GM11168 (cell line): ENCODE measurements at regions not wholly inside any gene's neighbourhood (a gene's known extent, or its start where the extent isn't known, plus 50 kb on each side); places are given as distances from the start of the nearest gene placed in this dataset.

Experiments used
- in situ Hi-C: fragments of 300-500 bp; cut with MboI; formaldehyde crosslinking; loops from one replicate; pipeline ENCODE4 v1.12.0; 2022; ENCODE audit warnings: low sequenced_read_pairs; ENCODE audit not compliant: unreplicated experiment

GRCh38 chr4:13887010-13887409, 259.5 kb upstream of the BOD1L1 start:
- in situ Hi-C loops, result no loop called here

DNA sequence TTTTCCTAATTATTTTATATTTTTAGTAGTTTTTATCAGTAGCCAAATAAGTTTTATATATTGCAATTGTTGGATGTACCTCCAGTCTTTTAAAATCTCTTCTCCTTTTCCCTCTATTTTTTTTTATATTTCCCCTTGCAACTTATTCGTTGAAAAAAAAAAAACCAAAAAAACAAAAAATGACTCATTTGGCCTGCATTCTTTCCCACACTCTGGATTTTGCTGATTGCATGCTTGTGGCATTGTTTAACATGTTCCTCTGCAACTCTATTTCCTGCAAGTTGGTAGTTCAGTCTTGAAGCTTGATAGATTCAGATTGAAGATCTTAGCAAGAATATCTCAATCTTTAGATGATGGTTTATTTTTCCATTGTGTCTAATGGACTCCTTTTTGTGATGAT, 260.6 kb upstream of the BOD1L1 start:
- in situ Hi-C loops, result no loop called here

GRCh38 chr4:13891544-13891939, 264.0 kb upstream of the BOD1L1 start:
- in situ Hi-C loops, result no loop called here

- in situ Hi-C loops, result no loop called here
These were observed 265.2 kb upstream of the BOD1L1 start for GRCh38 chr4:13892739-13893105.

- in situ Hi-C loops, result no loop called here
These were observed 265.7 kb upstream of the BOD1L1 start for GRCh38 chr4:13893211-13893610.

DNA sequence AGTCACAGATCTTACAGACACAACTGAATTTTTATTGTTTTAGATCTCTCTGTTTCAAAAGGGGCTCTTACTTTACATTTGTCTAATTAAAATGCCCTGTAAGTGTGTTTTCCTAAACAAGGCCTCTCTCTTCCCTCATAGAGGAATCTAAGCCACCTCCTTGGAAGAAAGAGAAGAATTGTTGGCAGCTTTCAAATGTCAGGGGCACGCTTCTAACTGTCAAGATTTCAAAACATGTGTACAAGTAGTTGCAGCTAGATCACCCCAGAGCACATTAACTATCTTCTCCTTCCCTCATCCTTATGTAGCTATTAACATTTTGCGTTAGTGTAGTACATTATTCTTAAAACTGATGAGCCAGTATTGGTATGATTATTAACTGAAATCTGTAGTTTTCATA, 266.5 kb upstream of the BOD1L1 start:
- in situ Hi-C loops, result no loop called here

- in situ Hi-C loops, result no loop called here
These were observed 273.3 kb upstream of the BOD1L1 start for GRCh38 chr4:13900780-13901179.

DNA sequence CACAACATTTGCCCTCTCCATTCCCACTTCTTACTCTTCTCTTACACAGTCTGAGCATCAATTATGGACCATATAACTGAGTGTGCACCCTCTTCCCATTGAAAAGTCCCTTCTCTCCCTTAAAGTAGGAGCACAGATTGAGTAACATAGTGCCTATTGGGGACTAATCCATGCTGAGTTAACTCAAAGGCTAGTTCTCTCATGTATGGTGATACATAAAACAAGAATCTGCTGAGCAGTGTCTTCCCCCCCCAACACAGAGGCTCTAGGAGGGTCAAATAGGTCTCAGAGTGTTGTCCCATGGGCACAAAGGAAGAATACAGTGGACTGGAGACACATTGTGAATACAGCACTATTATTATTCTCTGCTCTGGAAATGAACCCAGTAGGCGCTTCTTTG, 274.6 kb upstream of the BOD1L1 start:
- in situ Hi-C loops, result no loop called here

DNA sequence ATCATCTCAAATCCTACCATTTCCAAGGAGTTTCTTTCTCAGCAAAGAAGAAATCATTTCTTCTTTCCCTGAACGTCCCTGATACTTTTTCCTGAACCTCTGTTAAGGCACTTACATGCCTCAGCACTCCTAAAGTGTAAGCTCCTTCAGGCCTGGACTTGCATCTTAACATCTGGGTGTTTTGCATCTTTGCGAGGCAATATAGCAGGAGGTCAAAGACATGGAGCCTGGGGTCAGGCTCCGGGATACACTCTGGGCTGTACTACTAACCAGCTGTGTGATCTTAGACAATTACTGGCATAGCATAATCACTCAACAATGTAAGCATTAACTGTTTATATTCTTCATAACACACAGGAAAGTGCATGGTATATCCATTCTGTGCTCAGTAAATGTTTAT, 275.5 kb upstream of the BOD1L1 start:
- in situ Hi-C loops, result no loop called here

- in situ Hi-C loops, result no loop called here
These were observed 276.4 kb upstream of the BOD1L1 start for GRCh38 chr4:13903901-13904300.

DNA sequence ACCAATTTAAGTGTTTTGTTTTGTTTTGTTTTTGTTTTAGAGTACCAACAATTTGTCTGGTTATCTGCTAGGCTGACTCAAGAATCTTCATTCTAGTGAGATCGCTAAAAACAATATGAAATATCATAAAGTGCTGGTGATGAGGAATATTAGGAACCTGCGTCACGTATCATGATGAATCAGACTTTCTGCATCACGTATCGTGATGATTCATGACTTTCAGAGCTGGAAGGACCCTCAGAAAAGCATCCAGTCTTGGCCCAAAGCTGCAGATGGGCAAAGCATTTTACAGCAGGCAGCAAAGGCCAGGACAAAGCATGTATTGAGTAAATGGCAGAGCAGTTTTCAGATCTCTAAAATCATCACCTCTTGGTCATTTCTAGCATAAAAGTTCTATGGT, 278.0 kb upstream of the BOD1L1 start:
- in situ Hi-C loops, result no loop called here

DNA sequence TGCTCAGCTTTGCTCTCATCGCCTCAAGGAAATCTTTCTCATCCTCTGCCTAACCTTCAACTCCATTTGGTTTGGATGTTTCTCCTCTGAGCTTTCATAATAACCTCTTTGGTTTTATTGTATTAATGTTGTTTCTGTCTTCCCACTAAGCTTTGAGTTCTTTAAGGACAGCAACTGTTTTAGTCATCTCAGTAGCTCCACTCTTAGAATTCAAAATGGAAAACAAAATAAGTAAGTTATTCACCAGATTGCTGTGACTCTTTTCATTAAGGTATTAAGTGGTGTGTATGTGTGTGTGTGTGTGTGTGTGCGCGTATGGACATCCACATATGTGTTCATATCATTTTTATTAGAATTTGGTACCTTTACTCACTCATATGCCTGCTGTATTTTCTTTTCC, 279.2 kb upstream of the BOD1L1 start:
- in situ Hi-C loops, result no loop called here

DNA sequence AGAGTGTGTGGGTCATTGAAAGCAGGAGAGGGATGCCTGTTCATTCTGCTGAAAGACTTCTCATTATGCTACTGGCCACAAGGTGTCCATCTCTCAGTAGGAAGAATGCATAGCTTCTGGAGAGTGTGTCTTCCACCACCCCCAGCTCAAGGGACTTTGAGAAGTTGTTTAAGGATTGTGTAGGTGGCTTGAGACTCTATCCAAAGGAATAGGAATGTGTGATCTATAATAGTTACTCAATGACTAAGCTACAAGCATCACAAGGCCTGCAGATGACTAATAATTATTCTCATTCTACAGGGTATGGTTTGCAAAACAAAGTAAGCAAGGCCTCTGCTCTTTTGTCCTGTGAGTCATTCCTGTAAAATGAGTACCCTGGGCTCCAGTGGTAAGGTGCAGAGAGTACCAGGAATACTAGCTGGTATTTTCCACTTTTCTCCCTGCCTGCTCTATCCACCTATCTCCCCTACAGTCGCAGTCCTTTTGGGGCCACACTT, 279.8 kb upstream of the BOD1L1 start:
- in situ Hi-C loops, result no loop called here

- in situ Hi-C loops, result no loop called here
These were observed 280.9 kb upstream of the BOD1L1 start for GRCh38 chr4:13908455-13908854.

GRCh38 chr4:13910556-13910955, 283.0 kb upstream of the BOD1L1 start:
- in situ Hi-C loops, result no loop called here

DNA sequence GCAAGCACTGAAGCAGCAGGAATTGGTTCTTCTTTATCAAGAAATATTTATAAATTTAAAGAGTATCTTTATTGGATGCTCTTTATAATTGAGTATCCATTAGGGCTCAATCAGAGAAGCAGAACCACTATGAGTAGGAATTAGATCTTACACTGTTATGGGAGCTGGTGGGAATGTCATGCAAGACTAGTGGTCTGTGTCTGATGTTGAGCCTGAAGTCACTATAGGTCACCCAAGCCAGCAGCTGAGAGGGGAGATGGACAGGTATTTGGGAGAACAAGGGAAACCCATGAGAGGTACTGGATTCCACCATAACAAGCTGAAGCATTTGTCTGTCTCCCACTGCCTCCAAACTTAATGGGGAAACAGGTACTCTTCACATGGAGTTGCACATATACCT, 283.7 kb upstream of the BOD1L1 start:
- in situ Hi-C loops, result no loop called here

DNA sequence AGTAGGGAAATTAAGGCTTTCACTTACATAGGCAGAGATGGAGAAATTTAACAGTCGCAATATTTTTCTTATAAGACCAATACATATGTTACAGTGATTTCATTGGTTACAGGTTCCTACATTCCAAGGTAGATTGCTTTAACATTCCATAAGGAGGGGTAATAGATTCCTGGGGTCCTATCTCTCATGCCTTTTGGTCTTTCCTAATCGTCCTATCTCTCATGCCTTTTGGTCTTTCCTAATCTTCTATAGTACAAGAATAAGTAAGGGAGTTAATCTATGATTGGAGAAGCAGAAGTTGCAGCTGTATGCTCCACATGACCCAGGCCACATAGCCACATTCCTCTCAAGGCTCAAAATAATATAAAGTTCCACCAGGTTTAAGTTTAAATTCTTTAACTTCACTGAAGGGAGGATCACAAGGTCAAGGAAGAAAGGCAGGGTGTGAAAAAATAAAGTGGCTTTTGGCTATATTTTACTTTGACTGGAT, 285.0 kb upstream of the BOD1L1 start:
- in situ Hi-C loops, result no loop called here

- in situ Hi-C loops, result no loop called here
These were observed 285.4 kb upstream of the BOD1L1 start for GRCh38 chr4:13912966-13913365.

DNA sequence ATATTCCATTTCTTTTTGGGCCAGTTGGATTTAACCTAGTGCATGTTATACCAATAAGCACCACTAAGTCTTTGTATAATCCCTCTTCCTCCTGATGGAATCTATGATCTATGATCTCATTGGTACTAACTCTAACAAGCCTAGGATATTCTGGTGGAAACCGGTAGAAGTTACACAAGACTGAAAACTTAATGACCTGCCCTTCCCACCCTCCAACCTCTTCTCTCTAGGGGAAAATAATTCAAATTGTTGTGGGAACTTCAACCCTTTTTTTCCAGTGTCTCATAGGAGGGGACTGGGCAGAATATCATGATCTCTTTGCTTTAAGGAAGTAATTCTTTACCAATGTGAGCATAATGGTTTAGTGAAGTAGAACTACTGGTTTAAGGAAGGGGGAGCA, 289.5 kb upstream of the BOD1L1 start:
- in situ Hi-C loops, result no loop called here

GRCh38 chr4:13918110-13918509, 290.6 kb upstream of the BOD1L1 start:
- in situ Hi-C loops, result no loop called here

DNA sequence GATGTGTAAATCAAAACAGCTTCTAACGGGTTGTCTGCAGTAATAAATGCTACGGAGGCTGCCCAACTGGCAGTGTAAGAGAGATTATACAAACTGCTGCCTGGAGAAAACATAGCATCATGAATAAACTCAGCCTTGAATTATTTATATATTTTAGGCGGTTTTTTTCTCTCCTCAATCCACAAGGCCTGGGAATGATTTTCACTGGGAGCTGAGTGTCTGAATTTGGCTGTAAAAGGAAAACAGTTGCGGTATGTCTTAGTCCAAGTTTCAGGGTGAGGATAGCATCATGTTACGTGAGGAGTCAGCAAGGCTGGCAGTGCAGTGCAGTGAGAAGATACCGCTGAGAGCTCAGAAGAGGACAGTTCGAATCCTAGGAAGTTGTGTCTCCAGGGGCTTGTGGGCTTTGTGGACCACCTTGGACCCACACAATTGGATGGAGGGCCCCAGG, 291.5 kb upstream of the BOD1L1 start:
- in situ Hi-C loops, result no loop called here

DNA sequence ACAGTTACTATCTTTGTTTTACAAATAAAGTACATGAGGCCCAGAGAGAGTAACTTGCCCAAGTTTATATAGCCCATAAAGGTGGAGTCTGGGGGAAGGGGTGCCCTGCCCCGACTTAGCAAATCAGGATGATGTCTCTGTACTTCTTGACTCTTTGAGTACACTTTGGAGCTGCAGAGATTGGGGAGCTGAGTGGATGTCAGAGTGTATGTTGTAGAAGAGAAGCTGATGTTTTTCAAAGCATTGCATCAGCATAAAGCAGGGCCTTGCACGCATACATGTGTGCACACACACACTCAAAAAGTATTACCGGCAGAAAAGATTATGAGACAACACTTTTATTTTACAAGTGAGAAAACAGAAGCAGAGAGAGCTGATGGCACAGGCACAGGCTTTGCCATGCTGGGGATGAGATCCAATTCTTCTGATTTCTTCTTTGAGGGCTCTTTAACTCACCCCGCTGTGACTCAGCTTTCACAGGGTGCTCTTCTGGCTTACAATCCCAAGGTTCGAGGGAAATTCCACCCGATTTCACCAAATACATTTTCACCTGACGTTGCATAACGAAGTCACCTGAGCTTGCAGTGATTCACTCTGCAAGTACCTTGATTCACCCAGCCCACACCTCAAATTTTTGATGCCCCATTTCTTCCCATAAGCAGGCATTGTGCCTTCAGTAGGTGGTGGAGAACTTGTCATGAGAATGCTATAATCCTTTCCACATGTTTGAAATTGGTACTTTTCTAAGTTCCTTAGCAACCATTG, 292.8 kb upstream of the BOD1L1 start:
- in situ Hi-C loops, result no loop called here
